Amniotic stem cell (primary cell): ENCODE measurements at regions not wholly inside any gene's neighbourhood (a gene's known extent, or its start where the extent isn't known, plus 50 kb on each side); places are given as distances from the start of the nearest gene placed in this dataset.

Experiments used
- DNase-seq: peaks from one replicate; lab custom pipeline; 2025; lab: John Stamatoyannopoulos, UW

DNA sequence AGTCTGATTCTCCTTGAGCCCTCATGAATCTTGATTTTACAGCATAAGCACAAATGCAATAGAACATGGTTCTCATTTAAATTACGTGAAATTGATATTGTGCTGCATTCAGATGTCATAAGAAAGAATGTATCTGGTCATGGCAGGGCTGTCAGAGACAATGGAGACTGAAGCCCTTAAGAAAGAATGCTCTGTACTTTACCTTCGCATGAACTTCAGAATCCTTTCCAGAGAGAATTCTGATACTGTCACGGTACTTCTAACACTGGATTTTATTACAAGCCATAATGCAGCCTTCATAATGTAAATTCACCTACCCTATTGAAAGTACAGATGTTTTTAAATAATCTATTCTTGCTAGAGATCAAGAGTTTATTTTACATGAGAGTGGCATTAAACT lies 677.9 kb upstream of the ADGRL3 start:
- DNase-seq: no peak

DNA sequence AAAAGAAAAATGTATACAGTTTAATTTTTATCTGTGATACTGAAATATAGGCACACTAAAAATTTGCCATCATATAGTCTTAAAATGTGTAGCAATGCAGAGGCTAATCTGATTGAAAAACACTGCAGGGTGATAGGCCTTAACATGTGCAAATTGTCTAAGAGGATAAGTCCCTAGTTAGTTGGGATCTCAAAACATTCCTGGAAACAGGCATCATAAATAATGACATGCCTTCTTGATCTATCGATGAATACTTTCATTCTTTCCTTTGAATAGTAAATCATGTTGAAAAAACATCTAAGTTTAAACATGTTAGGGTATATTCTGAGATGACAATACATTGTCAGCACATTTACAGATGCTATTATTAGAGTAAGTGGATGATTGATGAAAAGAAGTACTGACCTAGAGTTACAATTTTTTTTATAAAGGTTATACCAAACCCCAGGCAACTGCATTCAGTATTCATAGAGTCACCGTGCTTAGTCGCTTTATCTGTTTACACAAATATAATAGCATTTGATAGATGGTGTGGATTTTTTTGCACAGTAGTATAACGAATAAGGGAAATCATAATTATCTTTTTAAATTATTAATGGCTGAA lies 668.2 kb upstream of the ADGRL3 start:
- DNase-seq: no peak

DNA sequence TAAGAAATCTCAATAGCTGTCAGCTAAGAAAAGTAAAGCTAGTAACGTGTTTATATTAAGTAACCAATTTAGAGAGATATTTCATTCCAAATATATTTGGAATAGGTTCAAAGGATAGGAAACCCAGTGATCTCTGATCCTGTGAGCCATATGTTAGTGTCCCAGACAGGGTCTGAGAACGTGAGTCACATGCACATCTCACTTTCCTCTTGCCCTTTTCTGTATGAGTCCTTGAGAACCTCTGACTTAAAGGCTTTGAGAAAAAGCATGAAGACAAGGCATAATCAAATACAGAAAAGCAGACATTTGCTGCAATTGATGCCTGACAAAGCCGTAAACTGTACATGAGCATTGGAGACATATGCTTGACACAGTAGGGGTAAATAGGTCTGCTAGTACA lies 655.1 kb upstream of the ADGRL3 start:
- no peak for DNase-seq

DNA sequence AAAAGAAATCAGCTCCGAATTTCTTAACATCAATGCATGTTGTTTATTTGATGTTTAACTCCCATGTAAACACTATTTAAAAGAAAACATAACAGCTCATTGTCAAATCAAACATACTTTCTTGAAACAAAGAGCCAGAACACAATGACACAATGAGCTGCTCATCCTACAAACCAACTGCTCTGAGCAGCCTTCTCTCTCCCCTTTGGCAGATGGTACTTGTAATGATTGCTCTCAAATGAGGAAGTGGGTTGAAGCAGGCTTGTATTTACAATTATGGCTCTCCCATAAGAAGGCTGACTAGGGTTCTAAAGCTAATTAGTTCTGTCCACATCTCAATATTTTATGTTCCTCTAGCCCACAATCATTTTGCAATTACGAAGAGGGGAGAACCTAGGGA lies 637.8 kb upstream of the ADGRL3 start:
- no peak for DNase-seq

DNA sequence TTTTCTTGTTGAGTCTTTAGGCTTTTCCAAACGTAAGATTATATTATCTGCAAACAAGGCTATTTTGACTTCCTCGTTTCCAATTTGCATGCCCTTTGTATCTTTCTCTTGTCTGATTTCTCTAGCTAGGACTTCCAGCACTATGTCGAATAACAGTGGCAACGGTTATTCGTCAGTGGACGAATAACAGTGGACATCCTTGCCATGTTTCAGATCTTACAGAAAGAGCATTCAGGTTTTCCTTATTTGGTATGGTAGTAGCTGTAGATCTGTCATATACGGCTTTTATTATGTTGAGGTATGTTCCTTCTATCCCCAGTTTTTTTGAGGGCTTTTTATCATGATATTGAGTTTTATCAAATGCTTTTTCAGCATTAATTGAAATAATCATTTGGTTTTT lies 634.6 kb upstream of the ADGRL3 start:
- DNase-seq: no peak

DNA sequence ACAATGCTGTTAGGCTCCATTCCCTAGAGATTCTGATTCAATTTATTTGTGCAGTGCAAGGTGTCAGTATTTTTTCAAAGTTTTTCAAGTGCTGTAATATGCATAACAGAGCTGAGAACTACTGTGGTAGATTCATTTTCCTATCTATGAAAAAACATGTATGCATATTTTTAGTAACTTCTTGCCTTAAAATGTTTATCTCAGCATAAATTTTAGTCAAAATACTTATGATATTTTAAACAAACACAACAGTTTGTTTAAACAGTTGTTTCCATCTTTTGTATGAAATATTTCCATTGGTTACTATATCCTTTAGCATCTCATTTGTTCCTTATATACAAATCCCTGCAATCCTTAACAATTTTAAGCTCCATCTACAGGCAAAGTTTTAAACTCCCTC lies 624.8 kb upstream of the ADGRL3 start:
- DNase-seq: no peak

DNA sequence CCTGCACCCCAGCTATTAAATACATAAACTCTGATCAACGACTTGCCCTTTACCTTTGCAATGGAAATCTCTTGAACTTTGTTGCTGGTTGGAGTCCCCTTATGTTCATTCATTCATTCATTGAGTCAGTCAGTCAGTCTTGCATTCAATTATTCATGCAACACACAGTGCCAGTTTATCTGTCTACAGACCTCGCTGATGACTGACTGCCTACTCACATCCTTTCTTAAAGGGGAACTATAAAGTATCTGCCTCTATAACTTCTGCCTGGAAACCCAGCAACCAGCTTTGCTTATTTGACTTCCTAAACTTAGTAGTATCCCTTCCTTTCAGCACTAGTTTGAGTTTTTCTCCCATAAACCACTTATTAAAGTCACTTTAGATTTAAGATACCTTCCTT lies 620.8 kb upstream of the ADGRL3 start:
- DNase-seq: no peak

DNA sequence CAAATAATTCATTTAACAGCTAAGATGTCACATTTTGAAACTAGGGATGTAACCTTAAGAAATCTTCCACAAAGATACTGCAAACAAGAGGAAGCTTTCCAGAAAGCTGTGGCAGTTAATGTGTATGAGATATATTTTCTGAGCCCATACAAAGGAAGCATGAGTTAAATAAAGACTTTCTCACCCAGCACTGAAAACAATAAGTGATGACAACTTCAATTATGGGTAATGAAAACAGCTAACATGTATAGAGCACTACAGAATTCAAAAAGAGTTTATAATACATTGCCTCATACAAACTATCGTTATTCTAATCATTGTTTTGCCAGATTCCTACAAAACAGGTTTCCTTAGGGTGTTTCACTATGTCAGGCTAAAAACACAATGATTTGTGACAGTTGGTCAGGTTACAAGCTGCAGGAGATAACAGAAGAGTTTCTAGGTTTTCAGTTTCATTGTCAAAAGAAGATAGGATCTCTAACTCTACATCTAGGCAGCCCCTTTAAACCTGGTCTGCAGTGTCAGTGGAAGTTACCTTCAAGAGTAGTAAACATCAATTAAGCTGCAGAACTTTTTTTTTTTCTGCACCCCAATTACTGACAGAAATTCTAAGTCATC lies 618.1 kb upstream of the ADGRL3 start:
- DNase-seq: no peak

DNA sequence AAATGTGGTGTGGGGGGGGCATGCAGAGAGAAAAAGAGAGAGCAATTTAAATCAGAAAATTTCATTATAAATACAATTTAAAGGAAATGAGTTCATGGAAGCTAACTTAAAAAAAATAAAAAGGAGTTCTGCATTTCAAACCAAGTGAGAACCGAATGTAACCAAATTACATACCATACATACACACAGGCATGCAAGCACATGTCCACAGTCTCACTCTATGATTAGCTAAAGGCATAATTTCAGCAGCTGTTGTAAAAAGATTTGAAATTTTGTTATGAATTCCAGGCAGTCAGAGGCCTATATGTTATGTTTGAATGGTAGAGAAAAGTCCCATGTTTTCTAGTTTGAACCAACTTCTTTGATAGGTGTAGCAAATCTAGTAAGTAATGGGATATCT lies 611.6 kb upstream of the ADGRL3 start:
- DNase-seq: no peak

DNA sequence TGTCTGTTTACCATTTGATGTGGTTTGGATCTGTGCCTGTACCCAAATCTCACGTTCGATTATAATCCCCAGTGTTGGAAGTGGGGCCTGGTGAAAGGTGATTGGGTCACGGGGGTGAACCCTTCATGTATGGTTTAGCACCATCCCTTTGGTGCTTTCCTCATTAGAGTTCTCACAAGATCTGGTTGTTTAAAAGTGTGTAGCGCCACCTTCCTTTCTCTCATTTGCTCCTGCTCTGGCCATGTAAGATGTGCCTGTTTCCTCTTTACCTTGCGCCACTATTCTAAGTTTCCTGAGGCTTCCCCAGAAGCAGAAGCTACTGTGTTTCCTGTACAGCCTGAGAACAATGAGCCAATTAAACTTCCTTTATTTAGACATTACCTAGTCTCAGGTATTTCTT lies 610.7 kb upstream of the ADGRL3 start:
- DNase-seq: no peak

DNA sequence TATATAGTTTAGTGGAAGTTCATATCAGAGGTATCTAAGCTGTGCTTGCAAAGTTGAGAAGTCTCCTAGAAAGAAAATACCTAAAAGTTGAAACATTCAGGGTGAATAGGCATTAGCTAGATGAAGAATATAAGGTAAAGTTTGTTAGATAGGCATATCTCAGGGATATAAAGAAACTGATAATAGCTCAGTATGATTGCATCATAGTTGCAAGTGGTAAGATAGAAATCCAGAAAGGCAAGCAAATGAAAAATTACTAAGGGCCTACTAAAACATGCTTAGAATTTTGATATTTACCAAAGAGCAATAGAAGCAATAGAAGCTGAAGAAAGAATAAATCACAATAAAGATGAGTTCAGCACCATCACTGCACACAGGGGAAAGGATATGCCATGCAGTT lies 610.0 kb upstream of the ADGRL3 start:
- no peak for DNase-seq

DNA sequence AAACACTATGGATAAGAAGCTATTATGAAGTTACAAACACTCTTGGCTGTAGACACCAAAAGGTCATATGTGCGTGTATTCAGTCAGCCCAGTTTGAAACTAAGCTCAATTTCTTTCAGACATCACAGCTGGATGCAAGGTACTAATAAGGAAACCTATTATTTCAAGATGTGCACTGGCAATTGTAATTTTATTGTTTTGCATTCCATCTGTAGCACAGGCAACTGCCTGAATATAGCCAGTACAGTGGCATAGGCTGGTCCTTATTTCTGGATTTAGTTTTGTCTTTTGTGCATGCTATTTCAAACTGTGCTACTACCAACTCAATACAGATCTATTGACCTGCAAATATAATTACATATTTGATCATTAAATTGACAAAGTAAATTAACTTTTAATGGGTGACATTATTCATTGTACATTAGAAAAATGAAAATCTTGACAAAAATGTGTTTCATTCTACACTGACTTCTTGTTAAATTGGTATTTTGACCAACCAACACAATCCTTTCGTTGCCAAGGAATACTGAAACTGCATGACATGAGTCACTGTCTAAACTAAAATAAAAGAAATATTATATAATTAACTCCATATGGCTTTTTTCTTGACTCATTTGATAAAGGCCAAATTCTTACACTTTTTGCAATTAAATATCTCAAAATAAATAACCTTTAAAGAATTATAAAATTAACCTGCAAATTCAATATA lies 594.3 kb upstream of the ADGRL3 start:
- DNase-seq: peak; percentile 46

DNA sequence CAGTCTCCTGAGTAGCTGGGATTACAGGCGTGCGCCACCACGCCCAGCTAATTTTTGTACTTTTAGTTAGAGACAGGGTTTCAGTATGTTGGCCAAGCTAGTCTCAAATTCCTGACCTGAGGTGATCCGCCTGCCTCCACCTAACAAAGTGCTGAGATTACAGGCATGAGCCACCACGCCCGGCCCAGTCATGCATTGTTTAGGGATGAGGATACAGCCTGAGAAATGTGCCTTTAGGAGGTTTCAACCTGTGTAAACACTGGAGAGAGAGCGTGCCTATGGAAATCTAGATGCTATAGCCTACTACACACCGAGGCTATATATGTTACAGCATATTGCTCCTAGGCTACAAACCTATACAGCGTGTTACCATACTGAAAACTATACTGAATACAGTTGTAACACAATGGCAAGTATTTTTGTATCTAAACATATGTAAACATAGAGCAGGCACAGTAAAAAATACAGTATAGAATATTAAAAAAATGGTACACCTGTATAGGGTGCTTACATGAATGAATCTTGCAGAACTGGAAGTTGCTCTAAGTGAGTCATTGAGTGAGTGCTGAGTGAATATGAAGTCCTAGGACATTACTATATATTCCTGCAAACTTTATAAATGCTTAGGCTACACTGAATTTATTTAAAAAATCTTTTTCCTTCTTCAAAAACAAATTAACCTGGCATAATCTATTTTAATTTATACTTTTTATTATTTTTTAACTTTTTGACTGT lies 588.2 kb upstream of the ADGRL3 start:
- no peak for DNase-seq

DNA sequence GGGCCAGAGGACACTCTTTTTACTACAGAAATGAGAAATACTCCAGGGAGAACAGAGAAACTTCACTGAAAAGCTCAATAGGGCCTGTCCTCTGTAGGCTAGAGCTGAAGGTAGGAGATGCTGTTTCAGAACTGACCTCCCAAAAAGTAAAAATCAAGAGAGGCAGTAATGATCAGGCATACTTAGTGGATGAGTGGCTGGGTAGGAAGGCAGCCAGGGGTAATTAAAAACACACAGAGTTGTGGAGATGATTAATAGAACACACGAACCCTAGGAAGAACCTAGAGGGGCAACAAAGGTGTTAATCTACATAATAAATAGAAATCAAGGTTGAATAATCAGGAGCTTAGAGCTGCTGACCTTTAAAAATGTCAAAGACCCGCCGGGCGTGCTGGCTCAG lies 582.4 kb upstream of the ADGRL3 start:
- no peak for DNase-seq

DNA sequence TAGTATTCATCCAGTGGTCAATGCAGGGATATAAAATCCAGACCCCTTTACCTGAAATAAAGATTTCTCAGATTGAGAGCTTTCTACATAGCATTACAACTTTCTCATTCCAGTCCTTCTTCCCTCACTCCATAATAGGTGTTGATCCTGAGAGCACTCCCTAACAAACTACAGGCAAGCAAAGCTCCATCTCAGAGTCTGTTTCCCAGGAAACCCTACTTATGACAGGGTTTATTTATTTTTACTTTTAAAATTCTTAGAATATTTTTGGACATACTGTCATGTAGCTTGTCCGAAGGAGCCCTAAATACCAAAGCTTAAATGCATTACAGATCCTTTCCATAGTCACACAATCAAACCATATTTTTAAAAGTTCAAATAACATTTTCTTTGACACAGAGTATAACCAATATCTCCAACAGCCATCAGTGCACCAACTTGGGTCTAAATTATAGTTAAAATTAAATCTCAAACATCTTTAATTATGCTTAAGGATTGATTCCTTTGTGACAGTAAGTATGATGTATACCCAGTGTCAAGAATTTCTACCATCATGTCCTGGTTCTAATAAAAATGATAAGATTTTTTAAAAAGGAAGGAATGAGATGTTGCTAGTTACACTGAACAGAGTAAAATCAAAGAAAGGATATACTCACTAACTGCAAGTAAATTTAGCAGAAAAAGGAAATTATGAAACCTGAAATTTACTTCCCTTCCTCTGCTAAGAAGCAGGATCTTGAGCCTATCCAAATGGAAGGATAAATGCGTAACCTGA lies 580.4 kb upstream of the ADGRL3 start:
- DNase-seq: no peak

DNA sequence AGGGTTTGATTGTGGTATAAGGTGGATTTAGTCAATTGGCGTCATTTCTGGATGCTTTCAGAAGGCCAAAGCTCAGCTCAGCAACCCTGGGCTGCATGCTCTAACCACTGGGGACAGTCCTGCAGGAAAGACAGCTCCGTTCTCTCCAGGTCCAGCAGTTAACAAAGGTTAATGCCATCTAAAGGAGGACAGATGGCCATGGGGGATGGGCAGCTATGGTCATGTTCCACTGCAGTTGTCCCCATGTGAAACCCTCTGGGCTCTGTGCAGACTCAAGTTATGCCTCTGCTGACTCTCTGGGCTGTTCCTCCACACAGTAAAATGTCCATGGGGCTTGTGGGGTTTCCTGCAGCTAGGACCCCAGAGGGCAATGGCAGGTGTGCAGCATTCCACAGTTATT lies 562.1 kb upstream of the ADGRL3 start:
- no peak for DNase-seq

DNA sequence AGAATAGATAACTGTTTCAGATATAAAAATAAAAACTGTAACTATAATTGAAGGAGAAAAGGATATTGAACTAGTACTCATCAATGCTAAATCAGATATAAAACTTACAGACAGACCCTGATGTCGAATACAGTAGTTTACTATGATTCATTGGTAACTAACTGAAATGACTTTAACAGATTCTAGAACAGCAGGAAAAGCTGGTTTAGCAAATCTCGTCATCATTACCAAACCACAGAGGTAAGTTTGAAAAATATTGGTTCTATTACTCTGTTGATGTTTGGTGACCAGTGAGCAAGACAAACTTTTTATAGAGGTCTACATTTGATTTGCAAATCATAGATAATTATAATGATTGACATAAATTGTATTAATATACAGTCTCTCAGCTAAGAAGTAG lies 551.4 kb upstream of the ADGRL3 start:
- DNase-seq: no peak

DNA sequence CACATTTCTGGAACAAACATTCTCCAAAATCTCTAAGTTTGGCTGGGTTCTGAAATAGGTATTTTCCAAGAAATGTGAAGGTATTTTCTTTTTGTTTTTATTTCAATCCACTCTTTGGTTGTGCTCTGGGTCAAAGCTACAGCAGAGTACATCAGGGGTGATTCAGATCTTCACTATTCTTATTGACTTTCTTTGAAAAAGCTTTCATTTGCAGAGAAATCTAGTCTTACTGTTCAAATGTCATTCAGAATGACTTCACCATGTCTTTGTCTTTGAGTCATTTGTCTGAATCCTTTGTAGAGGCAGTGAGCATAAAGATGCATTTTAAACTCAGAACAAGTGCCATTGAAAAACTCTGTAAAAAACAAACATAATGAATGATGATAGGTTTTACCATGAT lies 547.2 kb upstream of the ADGRL3 start:
- DNase-seq: no peak

DNA sequence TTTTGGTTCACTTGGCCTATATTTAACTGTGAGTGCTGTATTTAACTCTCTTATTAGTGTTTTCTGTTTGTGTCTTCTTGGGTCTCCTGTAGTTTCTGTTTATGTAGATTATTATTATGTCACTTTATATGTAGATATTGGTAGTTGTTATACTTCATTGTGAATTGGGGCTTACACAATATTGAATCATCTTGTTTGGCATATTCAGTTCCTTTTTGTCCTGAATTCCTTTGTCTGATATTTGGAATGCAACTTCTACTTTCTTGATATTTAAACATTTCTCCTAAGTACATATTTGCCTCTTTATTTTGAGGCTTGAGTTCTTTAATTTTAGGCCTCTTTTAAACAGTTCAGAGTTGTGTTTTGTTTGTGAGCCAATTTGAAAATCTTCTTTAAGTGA lies 544.8 kb upstream of the ADGRL3 start:
- no peak for DNase-seq

DNA sequence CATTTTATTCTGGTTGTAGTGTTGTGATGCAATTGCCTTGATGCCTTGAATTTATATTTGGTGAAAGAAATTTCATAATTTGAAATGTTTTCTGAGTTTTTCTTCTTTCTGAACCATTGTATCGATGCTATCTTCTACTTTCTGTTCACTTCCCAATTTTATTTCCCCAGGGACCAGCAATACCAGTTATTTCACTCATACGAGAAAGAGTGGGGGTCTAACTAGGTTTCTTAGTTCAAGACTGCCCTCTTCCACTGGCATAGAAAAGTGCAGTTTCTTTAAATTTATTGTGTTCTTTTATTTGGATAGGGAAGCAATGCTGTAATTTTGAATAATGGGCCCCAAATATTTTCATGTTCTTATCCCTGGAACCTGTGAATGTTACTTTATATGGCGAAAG lies 544.0 kb upstream of the ADGRL3 start:
- no peak for DNase-seq

DNA sequence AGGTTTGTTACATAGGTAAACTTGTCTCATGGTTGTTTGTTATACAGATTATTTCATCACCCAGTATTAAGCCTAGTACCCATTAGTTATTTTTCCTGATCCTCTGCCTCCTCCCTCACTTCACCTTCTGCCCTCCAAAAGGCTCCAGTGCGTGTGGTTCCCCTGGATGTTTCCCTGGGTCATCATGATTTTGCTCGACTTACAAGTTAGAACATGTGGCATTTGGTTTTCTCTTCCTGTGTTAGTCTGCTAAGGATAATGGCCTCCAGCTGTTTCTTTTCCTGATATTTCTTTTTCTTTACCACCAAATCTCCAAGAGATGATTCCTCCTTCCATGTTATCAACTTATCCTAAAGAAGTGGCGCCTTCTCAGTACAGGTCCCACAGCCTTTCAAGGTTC lies 543.1 kb upstream of the ADGRL3 start:
- DNase-seq: no peak

DNA sequence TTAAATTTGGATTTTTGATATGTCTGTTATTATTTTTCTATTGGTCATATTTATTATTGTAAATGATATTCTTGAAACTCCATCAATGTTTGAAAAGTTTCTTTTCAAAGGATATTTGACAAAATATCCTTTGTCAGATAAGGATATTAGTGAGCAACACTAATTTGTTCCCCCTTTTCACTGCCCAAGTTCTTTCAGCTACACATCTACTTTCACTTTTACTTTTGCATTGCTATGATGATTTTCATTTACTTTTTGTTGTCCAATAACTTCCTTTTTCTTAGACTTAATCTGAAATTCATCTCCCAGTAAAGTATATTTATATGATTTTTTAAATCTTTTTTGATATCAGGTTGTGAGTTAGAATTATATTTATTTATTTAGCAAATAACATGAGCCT lies 542.3 kb upstream of the ADGRL3 start:
- no peak for DNase-seq
